GM18507 (cell line): ENCODE measurements at regions not wholly inside any gene's neighbourhood (a gene's known extent, or its start where the extent isn't known, plus 50 kb on each side); places are given as distances from the start of the nearest gene placed in this dataset.
"Not testable (repeated sequence)": the region's sequence is repeated elsewhere in the genome, so short reads cannot be mapped to it uniquely, and the experiment has no call there.

Experiments
- DNase-seq: peaks from one replicate; pipeline ENCODE4 v3.0.0; 2011; ENCODE audit warnings: low read depth; ENCODE audit not compliant: insufficient read length; ENCODE audit errors: extremely low spot score
- FAIRE-seq: peaks from 2 replicates; lab custom pipeline; 2011; peaks lifted over from hg19 to GRCh38; lab: Jason Lieb, UNC

- not testable (repeated sequence) for DNase-seq, FAIRE-seq
Measured at GRCh38 chr6:122944936-122945335, 51.1 kb upstream of the CLVS2 start.
